GM12878 (cell line): ENCODE measurements at regions not wholly inside any gene's neighbourhood (a gene's known extent, or its start where the extent isn't known, plus 50 kb on each side); places are given as distances from the start of the nearest gene placed in this dataset.

Experiments used
- ATAC-seq: fragments of 200-7000 bp; cut with Tn5 transposase; 3 replicates; pipeline ENCODE4 v1.9.1; 2020; ENCODE audit warnings: mild to moderate bottlenecking, moderate library complexity
- BruUV-seq: library from RNA; stranded (reverse); fragments of 400-500 nt; replicated peaks from 2 replicates; lab custom pipeline; 2021; lab: Mats Ljungman, UMichigan
- CTCF ChIA-PET: fragments of 300-600 bp; sonication (Branson Sonifier 250); formaldehyde crosslinking; extraction: SDS; loops from one replicate; lab custom pipeline; 2021; ENCODE audit warnings: inconsistent platforms; lab: Yijun Ruan, JAX
- POLR2A ChIA-PET: fragments of 350-600 bp; formaldehyde crosslinking; extraction: SDS; loops from one replicate; lab custom pipeline; 2021; ENCODE audit warnings: inconsistent platforms; lab: Charles Lee
- RAD21 ChIA-PET: fragments of 300-600 bp; sonication (Branson Sonifier 250); formaldehyde crosslinking; loops from one replicate; lab custom pipeline; 2023; ENCODE audit warnings: antibody characterized with exemption; ENCODE audit not compliant: unreplicated experiment; lab: Charles Lee
- SMC1A ChIA-PET: fragments of 300-600 bp; sonication (Branson Sonifier 250); formaldehyde crosslinking; loops from one replicate; lab custom pipeline; 2023; ENCODE audit not compliant: unreplicated experiment, uncharacterized antibody; lab: Charles Lee
- DNase-seq: peaks from one replicate; pipeline ENCODE4 v3.0.0-alpha.2; 2011; ENCODE audit warnings: low read depth, low spot score
- FAIRE-seq: peaks from 3 replicates; lab custom pipeline; 2011; peaks lifted over from hg19 to GRCh38; lab: Jason Lieb, UNC
- H2AFZ ChIP-seq: 2 replicates; pipeline ENCODE4 v1.6.0; 2011; ENCODE audit warnings: low read depth, low read length, control low read depth; ENCODE audit not compliant: control insufficient read depth
- H3K27ac ChIP-seq: 2 replicates; pipeline ENCODE4 v1.5.1; 2011; ENCODE audit warnings: control low read depth; ENCODE audit not compliant: control insufficient read depth, insufficient read depth
- H3K27me3 ChIP-seq, 2 experiments: replicated peaks in 1 of 2; 2 replicates each; pipeline versions ENCODE4 v1.6.0 to v1.6.1; 2011; ENCODE audit warnings: low read length in 1 of 2; ENCODE audit not compliant: control insufficient read depth in 2 of 2, insufficient read depth in 2 of 2
- H3K36me3 ChIP-seq, 2 experiments: 2 replicates each; pipeline ENCODE4 v1.5.1; 2011; ENCODE audit warnings: low read length in 1 of 2; ENCODE audit not compliant: control insufficient read depth in 2 of 2, insufficient read depth in 2 of 2
- H3K4me1 ChIP-seq: 2 replicates; pipeline ENCODE4 v1.6.1; 2011; ENCODE audit warnings: mild to moderate bottlenecking, low read length, moderate library complexity, mixed read lengths; ENCODE audit not compliant: control insufficient read depth, insufficient read depth
- H3K4me2 ChIP-seq: 2 replicates; pipeline ENCODE4 v1.6.0; 2011; ENCODE audit warnings: control low read depth; ENCODE audit not compliant: control insufficient read depth, insufficient read depth
- H3K4me3 ChIP-seq: fragments of 200-600 bp; sonication (generic); 2 replicates; pipeline ENCODE4 v1.5.1; 2016
- H3K79me2 ChIP-seq: 2 replicates; pipeline ENCODE4 v1.6.0; 2011; ENCODE audit warnings: low read length; ENCODE audit not compliant: control insufficient read depth, insufficient read depth
- H3K9ac ChIP-seq: 2 replicates; pipeline ENCODE4 v1.8.0; 2011; ENCODE audit warnings: low read length, control low read depth, mixed read lengths; ENCODE audit not compliant: control insufficient read depth, insufficient read depth
- H3K9me3 ChIP-seq: replicated peaks from 3 replicates; pipeline ENCODE4 v1.5.1; 2011; ENCODE audit warnings: mild to moderate bottlenecking, low read length; ENCODE audit not compliant: control insufficient read depth, insufficient read depth
- H4K20me1 ChIP-seq: 2 replicates; pipeline ENCODE4 v1.6.0; 2011; ENCODE audit not compliant: control insufficient read depth, insufficient read depth
- CHD4 ChIP-seq: fragments of 200-600 bp; sonication (generic); IDR thresholded peaks from 2 replicates; pipeline ENCODE4 v1.6.1; 2016; ENCODE audit warnings: mild to moderate bottlenecking
- CREM ChIP-seq: IDR thresholded peaks from 2 replicates; pipeline ENCODE4 v1.6.1; 2014; ENCODE audit warnings: antibody characterized with exemption, low read depth
- DPF2 ChIP-seq: fragments of 450-650 bp; IDR thresholded peaks from 2 replicates; pipeline ENCODE4 v1.6.1; 2017; ENCODE audit warnings: mild to moderate bottlenecking
- EZH2 ChIP-seq: IDR thresholded peaks from 2 replicates; pipeline ENCODE4 v1.6.1; 2012; ENCODE audit warnings: low read depth, mild to moderate bottlenecking, control low read depth, inconsistent platforms, low read length, borderline replicate concordance; ENCODE audit not compliant: control insufficient read depth
- JUND ChIP-seq: IDR thresholded peaks from 2 replicates; pipeline ENCODE4 v1.6.1; 2012; ENCODE audit warnings: low read depth, mild to moderate bottlenecking, low read length, improper control_type of control experiment, moderate library complexity
- LARP7 ChIP-seq: fragments of 450-650 bp; IDR thresholded peaks from 2 replicates; pipeline ENCODE4 v1.6.1; 2017; ENCODE audit warnings: mild to moderate bottlenecking
- MEF2B ChIP-seq: fragments of 450-650 bp; IDR thresholded peaks from 2 replicates; pipeline ENCODE4 v1.6.1; 2018; ENCODE audit warnings: mild to moderate bottlenecking, moderate library complexity; ENCODE audit not compliant: partially characterized antibody, poor library complexity, severe bottlenecking
- MXI1 ChIP-seq: fragments of 150-350 bp; IDR thresholded peaks from 2 replicates; pipeline ENCODE4 v1.6.1; 2011; ENCODE audit warnings: low read depth, mild to moderate bottlenecking, inconsistent platforms, low read length, improper control_type of control experiment
- NFXL1 ChIP-seq: fragments of 450-650 bp; IDR thresholded peaks from 2 replicates; pipeline ENCODE4 v1.6.1; 2017; ENCODE audit warnings: antibody characterized with exemption, mild to moderate bottlenecking, borderline replicate concordance
- PAX5 ChIP-seq: IDR thresholded peaks from 2 replicates; pipeline ENCODE4 v1.6.1; 2011; ENCODE audit warnings: low read depth, low read length, borderline replicate concordance
- PML ChIP-seq: IDR thresholded peaks from 2 replicates; pipeline ENCODE4 v1.6.1; 2012; ENCODE audit warnings: low read length, inconsistent platforms
- RAD21 ChIP-seq: IDR thresholded peaks from 2 replicates; pipeline ENCODE4 v1.6.1; 2011; ENCODE audit warnings: mild to moderate bottlenecking, low read depth, low read length, moderate library complexity; ENCODE audit not compliant: insufficient read depth
- SUZ12 ChIP-seq: fragments of 200-600 bp; sonication (generic); IDR thresholded peaks from one replicate; pipeline ENCODE4 v1.6.1; 2018; ENCODE audit warnings: antibody characterized with exemption, mild to moderate bottlenecking; ENCODE audit not compliant: unreplicated experiment
- ZNF217 ChIP-seq: fragments of 450-650 bp; IDR thresholded peaks from 2 replicates; pipeline ENCODE4 v1.6.1; 2017; ENCODE audit warnings: antibody characterized with exemption, mild to moderate bottlenecking
- ZZZ3 ChIP-seq: IDR thresholded peaks from 2 replicates; pipeline ENCODE4 v1.6.1; 2011; ENCODE audit warnings: low read depth; ENCODE audit not compliant: control insufficient read depth, insufficient read length
- WGBS: methylation state at CpG from one replicate; pipeline ENCODE4 v1.1.6; 2016; ENCODE audit warnings: low lambda C conversion rate; ENCODE audit not compliant: insufficient replicate concordance, insufficient coverage; ENCODE audit errors: missing lambda C conversion rate; 5-methylcytosine and 5-hydroxymethylcytosine counted together
- in situ Hi-C: fragments of 300-500 bp; cut with MboI; formaldehyde crosslinking; loops from 9 replicates; pipeline ENCODE4 v1.14.3; 2018; ENCODE audit warnings: mixed read lengths
- intact Hi-C: fragments of 100-400 bp; cut with micrococcal nuclease; formaldehyde crosslinking; loops from one replicate; pipeline ENCODE4 v1.14.2; 2022; ENCODE audit not compliant: unreplicated experiment
- TF ChIP-seq, protein P1 (sequence below), 3 experiments: IDR thresholded peaks in 2 of 3; conservative IDR thresholded peaks in 1 of 3; 2 replicates each; pipeline ENCODE4 v1.5.1; 2011; ENCODE audit warnings: low read depth in 3 of 3, low read length in 3 of 3, mild to moderate bottlenecking in 3 of 3, control low read depth in 2 of 3, moderate library complexity in 2 of 3, inconsistent platforms in 1 of 3, mixed read lengths in 1 of 3; ENCODE audit not compliant: control insufficient read depth in 2 of 3, insufficient read depth in 1 of 3; ENCODE audit errors: extremely low read depth in 1 of 3
- TF ChIP-seq, protein P2 (sequence below): fragments of 450-650 bp; IDR thresholded peaks from 2 replicates; pipeline ENCODE4 v1.6.1; 2016; ENCODE audit warnings: mild to moderate bottlenecking
- TF ChIP-seq, protein P3 (sequence below): IDR thresholded peaks from 2 replicates; pipeline ENCODE4 v1.6.1; 2012; ENCODE audit warnings: low read depth, low read length, improper control_type of control experiment

DNA sequence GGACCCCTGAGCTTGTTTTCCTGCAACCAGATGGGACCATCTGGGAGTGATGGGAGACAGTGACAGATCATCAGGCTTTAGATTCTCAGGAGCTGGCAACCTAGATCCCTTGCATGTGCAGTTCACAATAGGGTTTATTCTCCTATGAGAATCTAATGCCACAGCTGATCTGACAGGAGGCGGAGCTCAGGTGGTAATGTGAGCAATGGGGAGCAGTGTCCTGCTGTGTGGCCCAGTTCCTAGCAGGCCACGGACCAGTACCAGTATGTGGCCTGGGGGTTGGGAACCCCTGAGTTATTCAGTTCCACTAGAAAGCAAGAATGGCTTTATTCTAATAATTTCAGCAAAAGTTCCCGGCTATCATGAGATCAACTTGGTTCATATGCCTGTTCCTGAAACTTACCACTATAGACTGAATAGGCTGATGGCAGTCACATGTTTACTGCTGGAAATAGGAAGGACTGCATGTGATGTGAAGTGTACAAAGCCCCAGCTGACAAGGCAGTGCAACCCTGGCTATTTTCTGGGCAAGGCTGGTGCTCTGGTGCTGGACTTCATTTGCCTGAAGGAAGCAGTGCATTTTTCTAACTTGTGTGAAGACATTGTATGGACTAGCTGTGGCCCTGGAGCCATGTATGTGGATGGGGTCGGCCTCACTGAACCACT, 107.2 kb downstream of the SPRY1 start:
- Histone ChIP-seq H3K27me3 (no peaks in the 10 kb centered on the region; a peak in 1 of 4 replicates), H3K9me3 (no peaks in the 10 kb centered on the region; the same call in 2 of the 3 replicates), H3K4me1 (no peaks in the 10 kb centered on the region), H3K27ac (no peak overlapping the region), H3K9ac (no peak overlapping the region), H4K20me1 (no peaks in the 10 kb centered on the region), H3K79me2 (no peaks in the 10 kb centered on the region), H3K4me2 (no peak overlapping the region), H3K36me3 (no peaks in the 10 kb centered on the region), H3K4me3 (no peak overlapping the region), H2AFZ (no peak overlapping the region)
- in situ Hi-C loops (no loop called here), intact Hi-C loops (no loop called here)
- BruUV-seq = no TSS peak
- SMC1A ChIA-PET = interaction anchor here (1.7 kb wide), 1 partner anchor 13 kb away, joined by 3 read pairs; no protein-coding TSS in a partner anchor
- CTCF ChIA-PET = interaction anchor here (1.4 kb wide), 1 partner anchor 54 kb away, joined by 3 read pairs; no protein-coding TSS in a partner anchor
- no peak for ATAC-seq
- WGBS = 60% methylated on average over 4 of the region's 4 CpGs
- no peak for DNase-seq
- RAD21 ChIA-PET = no interaction called here
- POLR2A ChIA-PET = no interaction called here
- FAIRE-seq = no peak
- TF ChIP-seq, protein P1, sequence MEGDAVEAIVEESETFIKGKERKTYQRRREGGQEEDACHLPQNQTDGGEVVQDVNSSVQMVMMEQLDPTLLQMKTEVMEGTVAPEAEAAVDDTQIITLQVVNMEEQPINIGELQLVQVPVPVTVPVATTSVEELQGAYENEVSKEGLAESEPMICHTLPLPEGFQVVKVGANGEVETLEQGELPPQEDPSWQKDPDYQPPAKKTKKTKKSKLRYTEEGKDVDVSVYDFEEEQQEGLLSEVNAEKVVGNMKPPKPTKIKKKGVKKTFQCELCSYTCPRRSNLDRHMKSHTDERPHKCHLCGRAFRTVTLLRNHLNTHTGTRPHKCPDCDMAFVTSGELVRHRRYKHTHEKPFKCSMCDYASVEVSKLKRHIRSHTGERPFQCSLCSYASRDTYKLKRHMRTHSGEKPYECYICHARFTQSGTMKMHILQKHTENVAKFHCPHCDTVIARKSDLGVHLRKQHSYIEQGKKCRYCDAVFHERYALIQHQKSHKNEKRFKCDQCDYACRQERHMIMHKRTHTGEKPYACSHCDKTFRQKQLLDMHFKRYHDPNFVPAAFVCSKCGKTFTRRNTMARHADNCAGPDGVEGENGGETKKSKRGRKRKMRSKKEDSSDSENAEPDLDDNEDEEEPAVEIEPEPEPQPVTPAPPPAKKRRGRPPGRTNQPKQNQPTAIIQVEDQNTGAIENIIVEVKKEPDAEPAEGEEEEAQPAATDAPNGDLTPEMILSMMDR (IDR thresholded peaks at IDR 0.05 in 2 of 3, conservative IDR thresholded peaks at IDR 0.05 in 1 of 3; ENCODE audit: control insufficient read depth in 2 of 3, extremely low read depth in 1 of 3, insufficient read depth in 1 of 3, low read depth in 3 of 3, low read length in 3 of 3) = no peak
- no peak for TF ChIP-seq SUZ12
- TF ChIP-seq MXI1 = no peak
- no peak for TF ChIP-seq LARP7
- no peak for TF ChIP-seq ZZZ3
- no peak for TF ChIP-seq MEF2B
- TF ChIP-seq, protein P2, sequence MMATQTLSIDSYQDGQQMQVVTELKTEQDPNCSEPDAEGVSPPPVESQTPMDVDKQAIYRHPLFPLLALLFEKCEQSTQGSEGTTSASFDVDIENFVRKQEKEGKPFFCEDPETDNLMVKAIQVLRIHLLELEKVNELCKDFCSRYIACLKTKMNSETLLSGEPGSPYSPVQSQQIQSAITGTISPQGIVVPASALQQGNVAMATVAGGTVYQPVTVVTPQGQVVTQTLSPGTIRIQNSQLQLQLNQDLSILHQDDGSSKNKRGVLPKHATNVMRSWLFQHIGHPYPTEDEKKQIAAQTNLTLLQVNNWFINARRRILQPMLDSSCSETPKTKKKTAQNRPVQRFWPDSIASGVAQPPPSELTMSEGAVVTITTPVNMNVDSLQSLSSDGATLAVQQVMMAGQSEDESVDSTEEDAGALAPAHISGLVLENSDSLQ = no peak
- TF ChIP-seq, protein P3, sequence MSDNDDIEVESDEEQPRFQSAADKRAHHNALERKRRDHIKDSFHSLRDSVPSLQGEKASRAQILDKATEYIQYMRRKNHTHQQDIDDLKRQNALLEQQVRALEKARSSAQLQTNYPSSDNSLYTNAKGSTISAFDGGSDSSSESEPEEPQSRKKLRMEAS = no peak
- no peak for TF ChIP-seq RAD21
- TF ChIP-seq EZH2 = no peak
- TF ChIP-seq PAX5 = no peak
- no peak for TF ChIP-seq NFXL1
- TF ChIP-seq PML = no peak
- TF ChIP-seq ZNF217 = no peak
- no peak for TF ChIP-seq DPF2
- no peak for TF ChIP-seq JUND
- no peak for TF ChIP-seq CHD4
- TF ChIP-seq CREM = no peak
